GM21529 (cell line): ENCODE measurements at regions not wholly inside any gene's neighbourhood (a gene's known extent, or its start where the extent isn't known, plus 50 kb on each side); places are given as distances from the start of the nearest gene placed in this dataset.
"Not testable (repeated sequence)": the region's sequence is repeated elsewhere in the genome, so short reads cannot be mapped to it uniquely, and the experiment has no call there.

ENCODE experiments used
- ATAC-seq: cut with Tn5 transposase; IDR thresholded peaks from one replicate; pipeline ENCODE4 v1.9.1; 2021; ENCODE audit not compliant: unreplicated experiment

DNA sequence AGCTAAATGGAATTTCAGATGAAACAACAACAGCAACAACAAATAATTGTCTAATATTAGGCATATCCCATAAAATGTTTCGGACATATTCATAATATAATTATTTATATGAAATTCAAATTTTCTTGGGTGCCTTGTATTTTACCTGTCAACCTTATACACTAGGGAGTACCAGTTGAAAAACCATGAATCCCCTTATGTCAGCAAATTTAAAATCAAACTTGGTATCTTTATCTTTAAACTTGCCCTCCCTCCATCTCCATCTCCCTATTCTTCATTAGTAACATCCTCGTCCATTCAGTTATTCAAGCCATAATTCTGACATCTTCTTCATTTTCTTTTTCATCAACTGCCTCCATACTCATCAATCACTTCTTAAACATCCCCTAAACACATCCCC is 974.5 kb upstream of the HS3ST1 start:
- ATAC-seq, result no peak

DNA sequence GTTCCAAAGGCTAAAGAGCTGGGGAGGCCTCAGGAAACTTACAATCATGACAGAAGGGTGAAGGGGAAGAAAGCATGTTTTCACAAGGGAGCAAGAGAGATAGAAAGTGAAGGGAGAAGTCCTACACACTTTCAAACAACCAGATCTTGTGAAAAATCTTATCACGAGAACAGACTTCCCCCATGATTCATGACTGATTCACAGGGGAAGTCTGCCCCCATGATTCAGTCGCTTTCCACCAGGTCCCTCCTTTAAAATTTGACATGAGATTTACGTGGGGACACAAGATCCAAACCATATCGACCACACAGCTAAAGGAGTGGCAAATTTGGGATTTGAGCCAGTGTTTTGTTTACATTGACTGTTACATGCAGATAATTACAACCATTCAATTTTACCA is 971.1 kb upstream of the HS3ST1 start:
- ATAC-seq, result no peak

DNA sequence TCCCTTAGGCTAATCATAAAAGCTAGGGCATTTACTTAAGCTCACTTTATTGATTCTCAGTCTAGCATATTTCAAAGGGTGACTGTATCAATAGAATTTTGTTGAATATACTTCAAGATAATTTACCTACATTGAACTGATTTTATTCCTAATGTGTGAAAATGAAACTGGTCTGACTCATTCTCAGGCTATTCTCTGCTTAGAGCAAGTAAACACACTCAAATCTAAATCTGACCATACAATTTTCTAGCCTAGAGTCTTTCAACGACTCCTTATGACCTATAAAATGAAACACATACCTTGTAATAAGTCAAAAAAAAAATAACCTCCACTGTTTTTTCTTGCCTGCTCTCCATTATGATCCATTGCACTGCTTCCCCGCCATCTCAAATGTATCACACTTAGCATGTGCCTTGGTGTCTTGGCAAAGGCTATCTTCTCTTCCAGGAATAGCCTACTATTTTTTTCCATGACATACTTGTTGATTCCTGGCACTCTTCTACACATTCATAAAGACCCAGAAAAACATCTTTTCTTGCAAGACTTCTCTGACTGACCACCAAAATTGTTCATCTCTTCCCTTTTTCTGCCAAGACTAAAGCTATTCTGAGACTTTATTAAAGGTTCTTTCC is 965.1 kb upstream of the HS3ST1 start:
- ATAC-seq, result no peak

DNA sequence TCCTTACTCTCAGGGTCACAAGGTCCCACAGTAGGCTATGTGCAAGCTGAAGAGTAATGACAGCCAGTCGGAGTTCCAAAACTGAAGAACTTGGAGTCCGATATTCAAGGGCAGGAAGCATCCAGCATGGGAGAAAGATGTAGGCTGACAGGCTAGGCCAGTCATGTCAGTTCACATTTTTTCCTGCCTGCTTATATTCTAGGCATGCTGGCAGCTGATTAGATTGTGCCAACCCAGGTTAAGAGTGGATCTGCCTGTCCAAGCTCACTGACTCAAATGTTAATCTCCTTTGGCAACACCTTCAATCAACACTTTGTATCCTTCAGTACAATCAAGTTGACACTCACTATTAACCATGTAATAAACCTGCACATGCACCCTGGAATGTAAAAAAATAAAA is 960.9 kb upstream of the HS3ST1 start:
- ATAC-seq, result no peak

DNA sequence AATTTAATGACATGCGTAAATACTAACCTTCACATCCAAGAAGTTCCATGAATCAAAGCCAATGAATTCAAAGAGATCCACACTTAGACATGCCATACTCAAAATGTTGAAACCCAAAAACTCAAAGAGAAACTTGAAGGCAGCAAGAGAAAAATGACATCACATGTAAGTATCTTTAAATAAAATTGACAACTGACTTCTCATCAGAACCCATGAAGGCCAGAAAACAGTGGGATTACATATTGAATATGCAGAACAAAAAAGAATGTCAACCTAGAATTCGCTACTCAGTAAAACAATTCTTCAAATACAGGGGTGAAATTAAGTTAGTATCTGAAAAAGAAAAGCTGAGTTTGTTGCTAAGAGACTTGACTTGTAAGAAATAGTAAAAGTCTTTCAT is 953.9 kb upstream of the HS3ST1 start:
- ATAC-seq, result no peak

DNA sequence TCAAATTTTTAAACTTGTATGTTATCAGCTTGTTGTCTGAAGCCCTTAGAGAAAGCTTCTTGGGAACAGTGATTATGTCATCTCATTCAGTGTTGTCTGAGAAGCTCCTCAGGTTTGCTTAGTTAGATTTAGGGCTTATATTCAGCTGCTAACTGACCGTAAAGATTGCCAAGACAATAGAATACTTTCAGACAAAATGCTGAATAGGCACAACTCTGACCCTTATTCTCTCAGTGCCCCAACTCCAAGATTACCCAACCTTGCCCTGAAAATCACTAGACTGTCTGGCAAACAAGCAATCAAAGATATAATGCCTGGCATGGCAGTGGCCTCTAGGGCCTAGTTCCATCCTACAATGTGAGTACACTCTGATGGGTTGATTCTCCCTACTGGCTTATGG is 950.5 kb upstream of the HS3ST1 start:
- ATAC-seq, result no peak

DNA sequence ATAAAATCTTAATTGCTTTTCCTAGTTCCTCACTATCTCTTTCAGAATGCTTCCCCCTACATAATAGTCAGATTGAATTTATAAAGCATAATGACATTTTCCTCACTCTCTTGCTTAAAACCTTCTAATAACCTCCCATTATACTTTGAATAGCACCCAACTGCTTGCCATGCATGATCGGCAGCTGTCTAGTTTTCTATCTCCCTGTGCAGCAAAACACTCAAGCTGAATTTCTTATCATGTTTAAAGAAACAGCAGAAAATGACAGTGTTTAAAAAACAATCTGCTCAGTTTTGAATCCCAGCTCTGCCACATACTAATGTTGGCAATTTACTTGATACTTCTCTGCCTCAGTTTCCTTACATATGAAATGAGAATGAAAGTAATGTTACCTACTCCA is 947.1 kb upstream of the HS3ST1 start:
- no peak for ATAC-seq

DNA sequence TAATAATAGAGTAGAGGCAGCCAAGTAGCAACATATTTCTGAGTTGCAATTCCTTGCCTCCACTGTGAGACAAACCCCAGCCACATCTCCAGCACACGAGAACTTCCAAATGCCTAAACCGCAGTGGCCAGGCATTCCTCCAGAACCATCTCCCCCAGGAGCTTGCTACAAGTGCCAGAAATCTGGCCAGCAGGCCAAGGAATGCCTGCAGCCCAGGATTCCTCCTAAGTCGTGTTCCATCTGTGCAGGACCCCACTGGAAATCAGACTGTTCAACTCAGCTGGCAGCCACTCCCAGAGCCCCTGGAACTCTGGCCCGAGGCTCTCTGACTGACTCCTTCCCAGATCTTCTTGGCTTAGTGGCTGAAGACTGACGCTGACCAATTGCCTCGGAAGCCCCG is 937.2 kb upstream of the HS3ST1 start:
- ATAC-seq, result not testable (repeated sequence)

DNA sequence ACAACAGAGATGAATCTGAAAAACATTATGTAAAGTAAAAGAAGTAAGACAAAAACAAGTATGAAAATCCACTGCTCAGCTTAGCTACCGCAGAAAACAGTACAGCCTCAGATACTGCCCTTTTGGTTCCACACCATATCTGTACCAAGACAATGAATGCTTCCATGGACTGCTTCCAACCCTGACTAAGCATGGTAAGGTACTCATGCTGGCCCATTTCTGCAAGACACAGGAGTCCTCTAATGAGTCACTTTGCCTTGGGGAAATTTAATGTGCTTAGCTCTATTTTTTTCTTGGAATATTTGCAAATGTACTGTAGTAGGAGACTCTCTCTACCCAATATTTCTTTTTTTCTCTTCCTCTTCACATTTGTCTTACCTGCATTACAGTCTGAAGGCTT is 931.7 kb upstream of the HS3ST1 start:
- ATAC-seq, result no peak

DNA sequence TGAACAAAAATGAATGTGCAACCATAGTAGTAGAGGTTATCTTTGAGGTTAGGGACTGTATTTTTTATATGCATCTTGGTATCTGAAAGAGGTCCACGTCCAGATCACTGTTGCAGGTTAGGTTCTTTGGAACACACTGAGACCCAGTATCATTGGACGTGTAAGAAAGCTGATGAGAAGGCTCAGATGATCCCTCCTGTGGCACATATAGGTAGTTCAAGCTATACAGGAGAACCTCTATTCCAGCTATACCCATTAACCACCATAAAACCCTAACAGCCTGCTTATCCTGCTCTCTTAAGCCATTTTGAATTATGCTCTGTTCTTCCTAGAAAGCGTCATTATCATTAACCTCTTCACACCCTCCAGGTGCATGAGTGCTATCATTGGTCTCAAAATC is 930.7 kb upstream of the HS3ST1 start:
- no peak for ATAC-seq

DNA sequence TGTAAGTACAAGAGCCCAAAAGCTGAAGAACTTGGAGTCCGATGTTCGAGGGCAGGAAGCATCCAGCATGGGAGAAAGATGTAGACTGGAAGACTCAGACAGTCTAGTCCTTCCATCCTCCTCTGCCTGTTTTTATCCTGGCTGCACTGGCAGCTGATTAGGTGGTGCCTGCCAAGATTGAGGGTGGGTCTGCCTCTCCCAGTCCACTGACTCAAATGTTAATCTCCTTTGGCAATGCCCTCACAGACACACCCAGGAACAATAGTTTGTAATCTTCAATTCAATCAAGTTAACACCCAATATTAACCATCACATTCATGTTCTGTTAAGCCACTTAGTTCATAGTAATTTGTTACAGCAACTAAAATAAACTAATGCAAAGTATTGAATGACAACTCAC is 904.4 kb upstream of the HS3ST1 start:
- not testable (repeated sequence) for ATAC-seq

DNA sequence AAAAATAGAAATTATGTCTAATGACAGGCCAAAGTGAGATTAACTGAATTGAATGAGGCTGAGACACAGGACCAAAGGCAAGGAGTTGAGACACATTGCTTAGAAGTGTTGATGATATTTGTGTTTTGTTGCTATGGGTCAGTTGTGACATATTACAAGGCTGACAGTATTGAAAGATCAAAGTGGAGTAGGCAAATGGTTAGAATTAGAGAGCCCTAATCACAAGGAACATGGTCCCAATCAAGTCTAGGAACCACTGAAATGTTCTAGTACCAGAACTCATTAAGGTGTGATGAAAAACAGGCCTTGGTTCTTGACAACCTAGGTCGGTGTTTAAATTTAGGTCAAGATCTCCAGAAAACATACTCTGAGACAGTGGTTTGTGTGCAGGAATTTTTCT is 896.3 kb upstream of the HS3ST1 start:
- no peak for ATAC-seq

DNA sequence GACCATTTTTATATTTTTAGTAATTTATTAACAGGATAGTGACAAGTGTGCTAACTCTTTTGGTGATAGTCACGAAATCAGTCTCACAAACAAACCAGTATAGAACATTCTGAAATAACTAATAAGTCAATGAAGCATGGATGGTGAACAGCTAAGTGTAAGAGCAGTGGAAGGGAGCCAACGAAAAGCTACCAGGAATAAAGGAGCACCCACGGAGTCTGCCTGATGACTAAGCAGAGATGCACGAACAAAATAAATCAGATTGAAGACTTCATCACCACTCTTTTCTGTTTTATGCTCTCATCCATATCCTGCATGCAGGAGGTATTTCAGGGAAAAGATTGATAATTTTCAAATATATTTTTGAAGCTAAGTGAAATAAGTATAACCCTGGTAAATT is 891.1 kb upstream of the HS3ST1 start:
- no peak for ATAC-seq

DNA sequence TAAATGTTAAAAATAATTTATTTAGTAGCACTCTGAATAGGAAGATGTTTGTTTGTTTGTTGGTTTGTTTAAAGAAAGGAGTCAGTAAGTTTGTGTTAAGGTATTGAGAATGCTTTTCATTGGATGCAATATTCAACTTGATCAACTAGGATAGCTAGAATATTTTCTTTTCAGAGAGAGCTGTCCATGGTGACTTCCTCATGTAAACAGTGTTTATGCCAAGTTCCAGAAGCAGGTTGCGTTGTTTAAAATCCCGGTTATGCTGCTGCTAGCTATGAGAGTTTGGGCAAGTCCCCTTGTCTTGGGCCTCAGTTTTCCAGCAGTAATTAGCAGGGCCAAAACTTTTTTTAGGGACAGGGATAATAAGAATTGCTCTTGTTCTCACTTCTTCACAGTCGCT is 876.2 kb upstream of the HS3ST1 start:
- no peak for ATAC-seq

DNA sequence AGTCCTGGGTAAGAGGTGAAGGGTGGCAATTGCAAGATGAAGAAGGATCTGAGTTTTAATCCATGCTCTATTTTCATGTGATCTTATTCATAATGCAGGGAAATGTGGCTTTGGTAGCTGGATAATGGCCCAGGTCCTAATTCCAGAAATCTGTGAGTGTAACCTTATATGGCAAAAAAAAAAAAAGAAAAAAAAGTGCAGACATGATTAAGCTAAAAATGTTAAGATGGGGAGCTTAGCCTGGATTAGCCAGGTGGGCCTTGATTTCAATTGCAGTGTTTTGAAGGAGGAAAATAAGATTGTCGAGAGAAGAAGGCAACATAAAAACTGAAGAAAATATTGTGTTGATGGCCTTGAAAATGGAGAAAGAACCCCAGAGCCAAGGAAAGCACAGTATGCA is 867.7 kb upstream of the HS3ST1 start:
- no peak for ATAC-seq

DNA sequence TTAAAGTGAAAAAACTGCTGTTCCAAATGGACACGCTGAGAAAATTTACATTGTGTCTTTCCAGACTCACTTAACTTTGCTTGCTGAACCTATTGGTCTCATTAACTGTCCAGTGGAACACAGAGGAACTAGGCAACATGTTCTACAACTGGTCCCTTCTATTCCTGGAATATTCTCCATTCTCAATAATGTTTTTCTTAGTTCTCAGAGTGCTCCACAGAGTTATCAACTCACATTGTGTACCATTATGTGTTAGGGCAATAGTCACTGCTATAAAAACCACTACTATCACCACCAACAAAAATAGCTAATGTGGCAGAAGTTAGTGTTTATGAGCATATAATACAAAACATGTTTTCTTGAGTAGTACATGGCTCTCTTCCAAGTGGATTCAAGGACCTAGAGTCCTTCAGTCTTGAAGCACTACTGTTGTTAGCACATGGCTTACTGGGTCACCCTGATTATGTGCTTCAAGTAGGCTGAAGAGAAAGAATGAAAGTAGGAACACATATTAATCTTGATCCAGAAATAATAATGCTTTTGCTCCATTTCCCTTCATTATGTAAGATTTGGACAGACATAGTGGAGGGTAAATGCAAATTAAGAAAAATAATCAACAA is 865.3 kb upstream of the HS3ST1 start:
- ATAC-seq, result no peak

DNA sequence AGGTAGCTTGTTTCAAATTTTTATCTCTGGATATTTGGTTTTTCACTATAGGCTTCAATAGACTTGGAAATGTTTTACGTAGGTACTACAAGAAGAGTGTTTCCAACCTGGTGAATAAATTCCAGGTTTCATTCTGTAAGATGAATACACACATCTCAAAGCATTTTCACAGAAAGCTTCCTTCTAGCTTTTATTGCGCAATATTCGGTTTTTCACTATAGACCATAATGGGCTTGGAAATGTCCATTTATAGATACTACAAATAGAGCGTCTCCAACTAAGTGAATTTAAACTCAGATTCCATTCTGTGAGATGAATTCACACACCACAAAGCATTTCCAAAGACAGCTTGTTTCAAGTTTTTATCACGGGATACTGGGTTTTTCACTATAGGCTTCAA is 857.7 kb upstream of the HS3ST1 start:
- no peak for ATAC-seq

DNA sequence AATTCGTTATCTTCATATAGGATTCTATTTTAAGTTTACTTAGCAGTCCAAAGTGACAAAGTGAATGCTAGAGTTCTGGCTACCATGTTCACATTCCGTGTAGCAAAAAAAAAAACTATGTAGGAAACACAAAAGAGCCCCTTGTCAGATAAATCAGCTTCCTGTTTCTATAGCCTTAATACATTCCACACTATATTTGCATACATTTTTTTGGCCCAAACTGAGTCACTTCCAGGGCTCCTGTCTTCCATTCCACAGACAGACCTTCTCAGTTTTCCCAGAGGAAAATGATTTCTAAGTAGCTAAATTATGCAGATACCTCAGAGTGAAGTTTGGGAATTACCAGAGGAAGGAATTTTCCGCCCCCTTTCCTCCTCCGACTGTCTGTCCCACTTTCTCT is 841.9 kb upstream of the HS3ST1 start:
- ATAC-seq, result no peak

DNA sequence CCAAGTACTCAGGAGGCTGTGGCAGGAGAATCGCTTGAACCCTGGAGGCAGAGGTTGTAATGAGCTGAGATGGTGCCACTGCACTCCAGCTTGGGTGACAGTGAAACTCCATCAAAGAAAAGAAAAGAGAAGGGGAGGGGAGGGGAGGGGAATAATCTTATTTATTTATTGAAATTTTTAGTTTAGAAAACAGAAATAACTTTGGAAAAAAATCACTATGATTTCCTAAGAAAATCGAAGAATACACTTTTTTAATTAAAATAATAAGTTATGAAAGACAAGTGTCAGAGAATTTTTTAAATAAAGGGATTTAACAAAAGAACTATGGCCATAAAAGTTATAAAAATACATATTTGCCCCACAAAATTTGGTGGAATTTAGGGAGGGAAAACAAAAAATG is 836.9 kb upstream of the HS3ST1 start:
- no peak for ATAC-seq

DNA sequence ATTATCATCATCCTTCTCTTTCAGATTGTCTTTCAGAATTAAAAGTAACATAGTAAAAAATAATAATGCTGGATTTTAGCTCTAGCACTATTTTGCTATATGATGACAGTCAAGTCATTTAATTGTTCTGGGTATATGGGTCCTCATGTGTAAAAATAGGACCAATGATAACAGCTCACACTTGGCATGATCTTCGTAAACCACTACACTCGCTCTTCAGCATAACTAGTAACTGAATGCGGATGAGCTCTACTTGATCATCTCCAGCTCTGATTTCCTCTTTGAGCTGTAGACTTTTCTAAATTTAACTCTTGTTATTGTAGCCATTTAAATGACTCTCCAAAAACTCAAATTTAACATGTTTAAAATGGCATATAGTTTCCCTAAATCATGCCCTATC is 831.8 kb upstream of the HS3ST1 start:
- ATAC-seq, result no peak

DNA sequence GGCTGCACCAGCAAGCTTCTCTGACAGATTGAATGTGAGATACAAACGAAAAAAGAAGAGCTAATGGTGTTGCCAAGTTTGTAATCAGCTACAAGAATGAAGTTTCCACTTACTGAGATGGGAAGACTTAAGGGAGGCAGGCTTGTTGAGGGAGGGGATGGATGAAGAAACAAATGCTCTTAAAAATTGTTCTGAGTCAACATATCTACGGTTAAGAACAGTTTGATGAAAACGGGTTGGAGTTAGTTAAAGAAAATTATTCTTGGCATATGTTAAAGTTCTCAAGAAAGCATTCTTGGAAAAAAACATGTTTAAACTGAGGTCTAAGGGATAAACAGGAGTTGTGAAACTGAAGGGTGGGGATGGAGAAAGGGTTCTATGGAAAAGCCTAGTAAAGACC is 816.3 kb upstream of the HS3ST1 start:
- ATAC-seq, result no peak

DNA sequence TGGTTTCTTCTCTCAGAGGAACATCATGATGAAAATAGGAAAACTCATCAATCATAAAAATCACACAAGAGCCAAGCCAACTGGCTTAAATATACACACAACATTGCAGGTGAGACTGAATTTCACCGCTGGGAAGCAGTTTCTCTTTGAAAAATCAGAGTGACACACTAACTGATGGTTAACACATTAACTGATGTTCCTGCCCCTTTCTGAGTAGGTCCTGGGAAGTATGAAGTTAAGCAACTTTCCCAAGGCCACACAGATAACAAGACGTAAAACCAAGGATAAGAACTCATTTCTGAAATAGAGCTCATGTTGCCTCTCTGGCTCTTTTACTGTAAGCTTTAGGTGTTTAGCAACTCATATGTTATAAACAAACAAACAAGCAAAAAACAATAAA is 813.7 kb upstream of the HS3ST1 start:
- ATAC-seq, result no peak

DNA sequence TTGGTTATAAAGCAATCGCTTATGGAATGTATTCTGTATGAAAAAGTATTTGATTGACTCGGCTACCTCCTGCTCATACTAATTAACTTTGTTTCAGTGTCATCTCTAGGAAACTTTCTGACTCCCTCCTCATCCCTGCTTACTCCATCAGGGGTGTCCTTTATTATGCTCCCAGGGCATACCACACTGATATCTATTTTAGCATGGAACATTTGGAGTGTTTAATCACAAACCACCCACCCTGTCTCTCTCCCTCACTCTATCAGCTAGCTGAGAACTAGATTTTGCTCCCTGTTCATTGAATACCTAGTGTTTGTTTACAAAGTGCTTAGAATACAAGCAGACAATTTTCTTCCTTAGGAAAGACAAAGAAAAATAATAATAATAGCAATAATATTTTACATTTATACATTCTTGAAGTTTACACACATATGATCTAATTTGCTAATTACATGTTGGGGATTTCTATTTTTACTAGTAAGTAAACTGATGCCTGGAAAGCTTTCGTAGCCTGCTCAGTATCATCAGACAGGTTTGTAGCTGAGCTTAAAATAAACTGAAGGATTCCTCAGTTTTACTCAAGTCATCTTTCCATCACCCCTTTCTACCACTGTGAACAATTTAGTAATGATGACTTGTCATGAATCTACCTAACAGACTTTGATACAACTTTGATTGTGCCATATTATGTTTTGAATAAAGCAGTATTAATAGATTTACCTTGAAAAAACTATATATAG is 811.4 kb upstream of the HS3ST1 start:
- ATAC-seq, result no peak
